Hematopoietic multipotent progenitor cell treated with erythropoietin and hydrocortisone succinate and interleukin-3 and kit ligand, for 15 days (in vitro differentiated cells): ENCODE measurements at regions not wholly inside any gene's neighbourhood (a gene's known extent, or its start where the extent isn't known, plus 50 kb on each side); places are given as distances from the start of the nearest gene placed in this dataset.
"Not testable (repeated sequence)": the region's sequence is repeated elsewhere in the genome, so short reads cannot be mapped to it uniquely, and the experiment has no call there.

Experiments used
- DNase-seq: peaks from one replicate; pipeline ENCODE4 v3.0.0-alpha.2; 2015; ENCODE audit warnings: low spot score

GRCh38 chr2:240240017-240240734 lies 99.7 kb upstream of the OTOS start:
- DNase-seq = no peak

GRCh38 chr2:240240781-240241180 lies 100.3 kb upstream of the OTOS start:
- no peak for DNase-seq

GRCh38 chr2:240241572-240241971 lies 101.1 kb upstream of the OTOS start:
- no peak for DNase-seq

GRCh38 chr2:240243049-240243448 lies 102.6 kb upstream of the OTOS start:
- DNase-seq = not testable (repeated sequence)

GRCh38 chr2:240244543-240244942 lies 104.1 kb upstream of the OTOS start:
- DNase-seq = no peak

- no peak for DNase-seq
Measured at GRCh38 chr2:240245184-240245583, 104.7 kb upstream of the OTOS start.

- DNase-seq = no peak
Measured at GRCh38 chr2:240245706-240246105, 105.2 kb upstream of the OTOS start.

- DNase-seq = no peak
Measured at GRCh38 chr2:240246173-240246820, 105.8 kb upstream of the OTOS start.

GRCh38 chr2:240247241-240247867 lies 106.9 kb upstream of the OTOS start:
- no peak for DNase-seq

- DNase-seq = no peak
Measured at GRCh38 chr2:240247868-240248720, 107.6 kb upstream of the OTOS start.

GRCh38 chr2:240248721-240249422 lies 108.4 kb upstream of the OTOS start:
- DNase-seq = no peak

GRCh38 chr2:240249423-240250149 lies 109.1 kb upstream of the OTOS start:
- DNase-seq = no peak

- DNase-seq = no peak
Measured at GRCh38 chr2:240250150-240250984, 109.9 kb upstream of the OTOS start.

GRCh38 chr2:240250985-240251847 lies 110.8 kb upstream of the OTOS start:
- DNase-seq = no peak

- no peak for DNase-seq
Measured at GRCh38 chr2:240251848-240252190, 111.4 kb upstream of the OTOS start.

- DNase-seq = no peak
Measured at GRCh38 chr2:240252191-240252871, 111.9 kb upstream of the OTOS start.

GRCh38 chr2:240252872-240253511 lies 112.5 kb upstream of the OTOS start:
- DNase-seq = no peak

GRCh38 chr2:240253583-240254145 lies 113.2 kb upstream of the OTOS start:
- no peak for DNase-seq
